HepG2 (cell line): ENCODE measurements at regions not wholly inside any gene's neighbourhood (a gene's known extent, or its start where the extent isn't known, plus 50 kb on each side); places are given as distances from the start of the nearest gene placed in this dataset.

Experiments used
- HNF4A ChIP-seq: sonication (generic); formaldehyde crosslinking; IDR thresholded peaks from 2 replicates; pipeline ENCODE4 v1.4.0; 2020; ENCODE audit warnings: missing genetic modification reagents
- ZNF33B ChIP-seq: sonication (generic); formaldehyde crosslinking; IDR thresholded peaks from 2 replicates; pipeline ENCODE4 v1.5.1; 2020; ENCODE audit warnings: mild to moderate bottlenecking, missing genetic modification reagents
- ZNF644 ChIP-seq: IDR thresholded peaks from 2 replicates; pipeline ENCODE4 v1.6.1; 2016; ENCODE audit warnings: low read depth
- ZNF780A ChIP-seq: sonication (generic); formaldehyde crosslinking; IDR thresholded peaks from 2 replicates; pipeline ENCODE4 v1.8.0; 2022; ENCODE audit warnings: mild to moderate bottlenecking, missing genetic modification reagents, moderate library complexity
- TF ChIP-seq, protein P1 (sequence below): sonication (generic); formaldehyde crosslinking; conservative IDR thresholded peaks from 2 replicates; pipeline ENCODE4 v1.4.0; 2020; ENCODE audit warnings: mild to moderate bottlenecking, missing genetic modification reagents, moderate library complexity
- TF ChIP-seq, protein P2 (sequence below): conservative IDR thresholded peaks from 2 replicates; pipeline ENCODE4 v1.6.1; 2018; ENCODE audit warnings: missing genetic modification reagents
- TF ChIP-seq, protein P3 (sequence below): IDR thresholded peaks from 2 replicates; pipeline ENCODE4 v1.4.0; 2020; ENCODE audit warnings: mild to moderate bottlenecking, missing genetic modification reagents
- TF ChIP-seq, protein P4 (sequence below): sonication (generic); formaldehyde crosslinking; conservative IDR thresholded peaks from 2 replicates; pipeline ENCODE4 v1.5.0; 2020; ENCODE audit warnings: missing genetic modification reagents
- TF ChIP-seq, protein P5 (sequence below): sonication (generic); formaldehyde crosslinking; IDR thresholded peaks from 2 replicates; pipeline ENCODE4 v1.4.0; 2020; ENCODE audit warnings: missing genetic modification reagents
- TF ChIP-seq, protein P6 (sequence below): sonication (generic); formaldehyde crosslinking; IDR thresholded peaks from 2 replicates; pipeline ENCODE4 v1.4.0; 2020; ENCODE audit warnings: mild to moderate bottlenecking, missing genetic modification reagents
- TF ChIP-seq, protein P7 (sequence below): sonication (generic); formaldehyde crosslinking; IDR thresholded peaks from 2 replicates; pipeline ENCODE4 v1.8.0; 2022; ENCODE audit warnings: missing genetic modification reagents, mild to moderate bottlenecking, inconsistent platforms, borderline replicate concordance

DNA sequence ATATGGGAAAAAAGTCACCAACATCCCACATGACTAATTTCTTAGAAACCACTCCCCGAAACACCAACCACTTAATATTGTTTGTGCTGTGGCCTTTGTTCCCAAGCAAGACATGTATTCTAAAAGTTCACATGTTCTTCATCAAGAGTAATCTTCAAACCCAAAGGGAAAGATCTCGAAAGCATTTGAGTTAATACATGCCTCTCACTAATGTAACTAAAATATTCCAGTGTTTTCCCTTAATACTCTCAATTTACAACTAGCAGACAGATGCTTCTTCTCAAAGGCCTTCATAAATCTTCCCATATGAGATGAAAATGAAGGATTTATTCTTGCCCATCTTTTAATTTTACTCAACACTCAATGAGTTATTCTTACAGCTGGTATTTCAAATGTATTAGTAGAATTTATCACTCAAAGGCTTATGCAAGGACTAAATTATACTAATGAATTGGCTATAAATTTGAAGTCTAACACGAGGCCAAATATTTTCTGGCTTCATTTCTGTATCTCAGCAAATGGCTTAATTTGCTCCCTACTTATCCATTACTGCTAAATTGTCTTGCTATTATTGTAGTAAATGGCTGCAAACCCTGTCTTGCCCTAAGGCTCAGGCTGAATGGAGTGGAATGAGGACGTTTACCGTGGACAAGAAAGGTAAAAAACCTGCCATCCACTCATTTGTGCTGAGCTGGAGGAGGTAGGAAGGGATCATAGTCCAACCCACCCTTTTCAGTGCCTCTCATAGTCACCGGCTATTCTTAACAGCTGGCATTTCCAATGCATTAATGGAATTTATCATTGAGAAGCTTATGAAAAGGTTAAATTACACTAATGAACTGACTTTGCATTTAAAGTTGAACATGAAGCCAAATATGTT, 474.4 kb downstream of the RASEF start (continued):
- TF ChIP-seq, protein P1, sequence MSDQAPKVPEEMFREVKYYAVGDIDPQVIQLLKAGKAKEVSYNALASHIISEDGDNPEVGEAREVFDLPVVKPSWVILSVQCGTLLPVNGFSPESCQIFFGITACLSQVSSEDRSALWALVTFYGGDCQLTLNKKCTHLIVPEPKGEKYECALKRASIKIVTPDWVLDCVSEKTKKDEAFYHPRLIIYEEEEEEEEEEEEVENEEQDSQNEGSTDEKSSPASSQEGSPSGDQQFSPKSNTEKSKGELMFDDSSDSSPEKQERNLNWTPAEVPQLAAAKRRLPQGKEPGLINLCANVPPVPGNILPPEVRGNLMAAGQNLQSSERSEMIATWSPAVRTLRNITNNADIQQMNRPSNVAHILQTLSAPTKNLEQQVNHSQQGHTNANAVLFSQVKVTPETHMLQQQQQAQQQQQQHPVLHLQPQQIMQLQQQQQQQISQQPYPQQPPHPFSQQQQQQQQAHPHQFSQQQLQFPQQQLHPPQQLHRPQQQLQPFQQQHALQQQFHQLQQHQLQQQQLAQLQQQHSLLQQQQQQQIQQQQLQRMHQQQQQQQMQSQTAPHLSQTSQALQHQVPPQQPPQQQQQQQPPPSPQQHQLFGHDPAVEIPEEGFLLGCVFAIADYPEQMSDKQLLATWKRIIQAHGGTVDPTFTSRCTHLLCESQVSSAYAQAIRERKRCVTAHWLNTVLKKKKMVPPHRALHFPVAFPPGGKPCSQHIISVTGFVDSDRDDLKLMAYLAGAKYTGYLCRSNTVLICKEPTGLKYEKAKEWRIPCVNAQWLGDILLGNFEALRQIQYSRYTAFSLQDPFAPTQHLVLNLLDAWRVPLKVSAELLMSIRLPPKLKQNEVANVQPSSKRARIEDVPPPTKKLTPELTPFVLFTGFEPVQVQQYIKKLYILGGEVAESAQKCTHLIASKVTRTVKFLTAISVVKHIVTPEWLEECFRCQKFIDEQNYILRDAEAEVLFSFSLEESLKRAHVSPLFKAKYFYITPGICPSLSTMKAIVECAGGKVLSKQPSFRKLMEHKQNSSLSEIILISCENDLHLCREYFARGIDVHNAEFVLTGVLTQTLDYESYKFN (CRISPR knock-in tag): 0 out of 2 replicates have a peak, but pooled peaks have one; percentile 15
- TF ChIP-seq, protein P2, sequence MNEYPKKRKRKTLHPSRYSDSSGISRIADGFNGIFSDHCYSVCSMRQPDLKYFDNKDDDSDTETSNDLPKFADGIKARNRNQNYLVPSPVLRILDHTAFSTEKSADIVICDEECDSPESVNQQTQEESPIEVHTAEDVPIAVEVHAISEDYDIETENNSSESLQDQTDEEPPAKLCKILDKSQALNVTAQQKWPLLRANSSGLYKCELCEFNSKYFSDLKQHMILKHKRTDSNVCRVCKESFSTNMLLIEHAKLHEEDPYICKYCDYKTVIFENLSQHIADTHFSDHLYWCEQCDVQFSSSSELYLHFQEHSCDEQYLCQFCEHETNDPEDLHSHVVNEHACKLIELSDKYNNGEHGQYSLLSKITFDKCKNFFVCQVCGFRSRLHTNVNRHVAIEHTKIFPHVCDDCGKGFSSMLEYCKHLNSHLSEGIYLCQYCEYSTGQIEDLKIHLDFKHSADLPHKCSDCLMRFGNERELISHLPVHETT: no peak
- TF ChIP-seq, protein P3, sequence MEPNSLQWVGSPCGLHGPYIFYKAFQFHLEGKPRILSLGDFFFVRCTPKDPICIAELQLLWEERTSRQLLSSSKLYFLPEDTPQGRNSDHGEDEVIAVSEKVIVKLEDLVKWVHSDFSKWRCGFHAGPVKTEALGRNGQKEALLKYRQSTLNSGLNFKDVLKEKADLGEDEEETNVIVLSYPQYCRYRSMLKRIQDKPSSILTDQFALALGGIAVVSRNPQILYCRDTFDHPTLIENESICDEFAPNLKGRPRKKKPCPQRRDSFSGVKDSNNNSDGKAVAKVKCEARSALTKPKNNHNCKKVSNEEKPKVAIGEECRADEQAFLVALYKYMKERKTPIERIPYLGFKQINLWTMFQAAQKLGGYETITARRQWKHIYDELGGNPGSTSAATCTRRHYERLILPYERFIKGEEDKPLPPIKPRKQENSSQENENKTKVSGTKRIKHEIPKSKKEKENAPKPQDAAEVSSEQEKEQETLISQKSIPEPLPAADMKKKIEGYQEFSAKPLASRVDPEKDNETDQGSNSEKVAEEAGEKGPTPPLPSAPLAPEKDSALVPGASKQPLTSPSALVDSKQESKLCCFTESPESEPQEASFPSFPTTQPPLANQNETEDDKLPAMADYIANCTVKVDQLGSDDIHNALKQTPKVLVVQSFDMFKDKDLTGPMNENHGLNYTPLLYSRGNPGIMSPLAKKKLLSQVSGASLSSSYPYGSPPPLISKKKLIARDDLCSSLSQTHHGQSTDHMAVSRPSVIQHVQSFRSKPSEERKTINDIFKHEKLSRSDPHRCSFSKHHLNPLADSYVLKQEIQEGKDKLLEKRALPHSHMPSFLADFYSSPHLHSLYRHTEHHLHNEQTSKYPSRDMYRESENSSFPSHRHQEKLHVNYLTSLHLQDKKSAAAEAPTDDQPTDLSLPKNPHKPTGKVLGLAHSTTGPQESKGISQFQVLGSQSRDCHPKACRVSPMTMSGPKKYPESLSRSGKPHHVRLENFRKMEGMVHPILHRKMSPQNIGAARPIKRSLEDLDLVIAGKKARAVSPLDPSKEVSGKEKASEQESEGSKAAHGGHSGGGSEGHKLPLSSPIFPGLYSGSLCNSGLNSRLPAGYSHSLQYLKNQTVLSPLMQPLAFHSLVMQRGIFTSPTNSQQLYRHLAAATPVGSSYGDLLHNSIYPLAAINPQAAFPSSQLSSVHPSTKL (CRISPR knock-in tag): peak; percentile 43
- TF ChIP-seq, protein P4, sequence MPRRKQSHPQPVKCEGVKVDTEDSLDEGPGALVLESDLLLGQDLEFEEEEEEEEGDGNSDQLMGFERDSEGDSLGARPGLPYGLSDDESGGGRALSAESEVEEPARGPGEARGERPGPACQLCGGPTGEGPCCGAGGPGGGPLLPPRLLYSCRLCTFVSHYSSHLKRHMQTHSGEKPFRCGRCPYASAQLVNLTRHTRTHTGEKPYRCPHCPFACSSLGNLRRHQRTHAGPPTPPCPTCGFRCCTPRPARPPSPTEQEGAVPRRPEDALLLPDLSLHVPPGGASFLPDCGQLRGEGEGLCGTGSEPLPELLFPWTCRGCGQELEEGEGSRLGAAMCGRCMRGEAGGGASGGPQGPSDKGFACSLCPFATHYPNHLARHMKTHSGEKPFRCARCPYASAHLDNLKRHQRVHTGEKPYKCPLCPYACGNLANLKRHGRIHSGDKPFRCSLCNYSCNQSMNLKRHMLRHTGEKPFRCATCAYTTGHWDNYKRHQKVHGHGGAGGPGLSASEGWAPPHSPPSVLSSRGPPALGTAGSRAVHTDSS (CRISPR knock-in tag): no peak
- TF ChIP-seq ZNF33B (CRISPR knock-in tag) (no peak), ZNF644 (0 out of 2 replicates have a peak, but pooled peaks have one; percentile 48), ZNF780A (CRISPR knock-in tag) (no peak), HNF4A (CRISPR knock-in tag) (peak; percentile 70)
- TF ChIP-seq, protein P5, sequence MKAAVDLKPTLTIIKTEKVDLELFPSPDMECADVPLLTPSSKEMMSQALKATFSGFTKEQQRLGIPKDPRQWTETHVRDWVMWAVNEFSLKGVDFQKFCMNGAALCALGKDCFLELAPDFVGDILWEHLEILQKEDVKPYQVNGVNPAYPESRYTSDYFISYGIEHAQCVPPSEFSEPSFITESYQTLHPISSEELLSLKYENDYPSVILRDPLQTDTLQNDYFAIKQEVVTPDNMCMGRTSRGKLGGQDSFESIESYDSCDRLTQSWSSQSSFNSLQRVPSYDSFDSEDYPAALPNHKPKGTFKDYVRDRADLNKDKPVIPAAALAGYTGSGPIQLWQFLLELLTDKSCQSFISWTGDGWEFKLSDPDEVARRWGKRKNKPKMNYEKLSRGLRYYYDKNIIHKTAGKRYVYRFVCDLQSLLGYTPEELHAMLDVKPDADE (CRISPR knock-in tag): no peak
- TF ChIP-seq, protein P6, sequence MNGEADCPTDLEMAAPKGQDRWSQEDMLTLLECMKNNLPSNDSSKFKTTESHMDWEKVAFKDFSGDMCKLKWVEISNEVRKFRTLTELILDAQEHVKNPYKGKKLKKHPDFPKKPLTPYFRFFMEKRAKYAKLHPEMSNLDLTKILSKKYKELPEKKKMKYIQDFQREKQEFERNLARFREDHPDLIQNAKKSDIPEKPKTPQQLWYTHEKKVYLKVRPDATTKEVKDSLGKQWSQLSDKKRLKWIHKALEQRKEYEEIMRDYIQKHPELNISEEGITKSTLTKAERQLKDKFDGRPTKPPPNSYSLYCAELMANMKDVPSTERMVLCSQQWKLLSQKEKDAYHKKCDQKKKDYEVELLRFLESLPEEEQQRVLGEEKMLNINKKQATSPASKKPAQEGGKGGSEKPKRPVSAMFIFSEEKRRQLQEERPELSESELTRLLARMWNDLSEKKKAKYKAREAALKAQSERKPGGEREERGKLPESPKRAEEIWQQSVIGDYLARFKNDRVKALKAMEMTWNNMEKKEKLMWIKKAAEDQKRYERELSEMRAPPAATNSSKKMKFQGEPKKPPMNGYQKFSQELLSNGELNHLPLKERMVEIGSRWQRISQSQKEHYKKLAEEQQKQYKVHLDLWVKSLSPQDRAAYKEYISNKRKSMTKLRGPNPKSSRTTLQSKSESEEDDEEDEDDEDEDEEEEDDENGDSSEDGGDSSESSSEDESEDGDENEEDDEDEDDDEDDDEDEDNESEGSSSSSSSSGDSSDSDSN (CRISPR knock-in tag): no peak
- TF ChIP-seq, protein P7, sequence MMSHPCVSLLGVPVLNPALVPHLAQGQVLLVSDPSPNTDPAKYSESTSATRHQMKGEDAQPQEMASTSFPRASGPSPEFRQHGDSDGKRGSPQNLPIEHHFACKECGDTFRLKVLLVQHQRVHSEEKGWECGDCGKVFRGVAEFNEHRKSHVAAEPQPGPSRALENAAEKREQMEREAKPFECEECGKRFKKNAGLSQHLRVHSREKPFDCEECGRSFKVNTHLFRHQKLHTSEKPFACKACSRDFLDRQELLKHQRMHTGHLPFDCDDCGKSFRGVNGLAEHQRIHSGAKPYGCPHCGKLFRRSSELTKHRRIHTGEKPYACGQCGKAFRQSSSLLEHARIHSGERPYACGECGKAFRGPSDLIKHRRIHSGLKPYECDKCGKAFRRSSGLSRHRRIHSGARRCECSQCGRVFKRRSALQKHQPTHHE (CRISPR knock-in tag): no peak
